22Rv1 (cell line): ENCODE measurements at regions not wholly inside any gene's neighbourhood (a gene's known extent, or its start where the extent isn't known, plus 50 kb on each side); places are given as distances from the start of the nearest gene placed in this dataset.

Experiments
- ZFX ChIP-seq: fragments of 450-650 bp; IDR thresholded peaks from 2 replicates; pipeline ENCODE4 v1.6.1; 2017; ENCODE audit warnings: antibody characterized with exemption, borderline replicate concordance
- TF ChIP-seq, protein P1 (sequence below): fragments of 450-650 bp; IDR thresholded peaks from 2 replicates; pipeline ENCODE4 v1.5.1; 2017; ENCODE audit warnings: mild to moderate bottlenecking

- TF ChIP-seq, protein P1, sequence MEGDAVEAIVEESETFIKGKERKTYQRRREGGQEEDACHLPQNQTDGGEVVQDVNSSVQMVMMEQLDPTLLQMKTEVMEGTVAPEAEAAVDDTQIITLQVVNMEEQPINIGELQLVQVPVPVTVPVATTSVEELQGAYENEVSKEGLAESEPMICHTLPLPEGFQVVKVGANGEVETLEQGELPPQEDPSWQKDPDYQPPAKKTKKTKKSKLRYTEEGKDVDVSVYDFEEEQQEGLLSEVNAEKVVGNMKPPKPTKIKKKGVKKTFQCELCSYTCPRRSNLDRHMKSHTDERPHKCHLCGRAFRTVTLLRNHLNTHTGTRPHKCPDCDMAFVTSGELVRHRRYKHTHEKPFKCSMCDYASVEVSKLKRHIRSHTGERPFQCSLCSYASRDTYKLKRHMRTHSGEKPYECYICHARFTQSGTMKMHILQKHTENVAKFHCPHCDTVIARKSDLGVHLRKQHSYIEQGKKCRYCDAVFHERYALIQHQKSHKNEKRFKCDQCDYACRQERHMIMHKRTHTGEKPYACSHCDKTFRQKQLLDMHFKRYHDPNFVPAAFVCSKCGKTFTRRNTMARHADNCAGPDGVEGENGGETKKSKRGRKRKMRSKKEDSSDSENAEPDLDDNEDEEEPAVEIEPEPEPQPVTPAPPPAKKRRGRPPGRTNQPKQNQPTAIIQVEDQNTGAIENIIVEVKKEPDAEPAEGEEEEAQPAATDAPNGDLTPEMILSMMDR, result no peak
- no peak for TF ChIP-seq ZFX
Measured at GRCh38 chr4:180810581-180810980, 1432.6 kb upstream of the TENM3 start.
